NCI-H1105 (cell line): ENCODE measurements at regions not wholly inside any gene's neighbourhood (a gene's known extent, or its start where the extent isn't known, plus 50 kb on each side); places are given as distances from the start of the nearest gene placed in this dataset.
"Not testable (repeated sequence)": the region's sequence is repeated elsewhere in the genome, so short reads cannot be mapped to it uniquely, and the experiment has no call there.

Experiments used
- DNase-seq: peaks from one replicate; lab custom pipeline; 2025; lab: John Stamatoyannopoulos, UW

DNA sequence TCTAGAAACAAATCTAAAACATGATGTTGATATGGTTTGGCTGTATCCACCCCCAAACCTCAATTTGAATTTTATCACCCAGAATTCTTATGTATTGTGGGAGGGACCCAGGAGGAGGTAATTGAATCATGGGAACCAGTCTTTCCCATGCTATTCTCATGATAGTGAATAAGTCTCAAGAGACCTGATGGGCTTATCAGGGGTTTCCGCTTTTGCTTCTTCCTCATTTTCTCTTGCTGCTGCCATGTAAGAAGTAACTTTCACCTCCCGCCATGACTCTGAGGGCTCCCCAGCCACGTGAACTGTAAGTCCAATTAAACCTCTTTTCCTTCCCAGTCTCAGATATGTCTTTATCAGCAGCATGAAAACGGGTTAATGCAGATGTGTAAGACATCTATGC is 232.7 kb upstream of the ONECUT1 start:
- DNase-seq: no peak

DNA sequence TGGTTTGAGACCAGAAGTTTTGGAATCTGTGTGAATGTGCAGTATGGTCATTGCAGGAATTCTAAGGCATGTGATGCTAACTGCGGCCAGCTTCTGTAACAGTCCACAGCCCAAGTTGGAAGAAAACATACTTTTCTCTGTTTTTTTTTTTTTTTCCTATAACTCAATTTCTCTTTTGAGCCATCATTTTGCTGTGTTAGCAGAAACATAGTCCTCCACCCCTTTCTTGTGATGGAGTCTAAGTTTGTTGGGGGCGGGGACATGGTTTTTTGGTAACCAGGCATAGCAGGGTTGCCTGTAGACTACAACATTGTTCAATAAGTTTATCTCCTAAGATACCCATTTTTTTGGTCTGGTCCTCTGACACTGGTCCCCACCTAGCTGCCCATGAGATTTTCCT is 223.2 kb upstream of the ONECUT1 start:
- no peak for DNase-seq

DNA sequence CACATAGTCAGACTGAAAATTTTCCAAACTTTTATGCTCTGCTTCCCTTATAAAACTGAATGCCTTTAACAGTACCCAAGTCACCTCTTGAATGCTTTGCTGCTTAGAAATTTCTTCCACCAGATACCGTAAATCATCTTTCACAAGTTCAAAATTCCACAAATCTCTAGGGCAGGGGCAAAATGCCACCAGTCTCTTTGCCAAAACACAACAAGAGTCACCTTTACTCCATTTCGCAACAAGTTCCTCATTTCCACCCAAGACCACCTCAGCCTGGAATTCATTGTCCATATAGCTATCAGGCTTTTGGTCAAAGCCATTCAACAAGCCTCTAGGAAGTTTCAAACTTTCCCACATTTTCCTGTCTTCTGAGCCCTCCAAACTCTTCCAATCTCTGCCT is 221.6 kb upstream of the ONECUT1 start:
- not testable (repeated sequence) for DNase-seq

DNA sequence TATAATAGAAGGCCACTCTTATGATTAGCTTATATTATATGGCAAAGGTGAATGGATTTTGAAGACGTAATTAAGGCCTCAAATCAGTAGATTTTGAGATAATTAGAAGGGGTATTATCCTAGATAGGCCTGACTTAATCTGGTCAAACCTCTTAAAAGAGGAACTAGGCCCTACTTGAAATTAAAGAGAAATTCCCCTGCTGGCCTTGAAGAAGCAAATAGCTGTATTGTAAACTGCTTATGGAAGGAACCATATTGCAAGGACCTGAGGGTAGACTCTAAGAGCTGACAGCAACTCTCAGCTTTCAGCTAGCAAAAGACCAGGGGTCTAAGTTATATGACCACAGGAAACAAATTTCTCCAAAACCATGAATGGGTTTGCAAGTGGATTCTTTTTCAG is 219.0 kb upstream of the ONECUT1 start:
- DNase-seq: no peak

DNA sequence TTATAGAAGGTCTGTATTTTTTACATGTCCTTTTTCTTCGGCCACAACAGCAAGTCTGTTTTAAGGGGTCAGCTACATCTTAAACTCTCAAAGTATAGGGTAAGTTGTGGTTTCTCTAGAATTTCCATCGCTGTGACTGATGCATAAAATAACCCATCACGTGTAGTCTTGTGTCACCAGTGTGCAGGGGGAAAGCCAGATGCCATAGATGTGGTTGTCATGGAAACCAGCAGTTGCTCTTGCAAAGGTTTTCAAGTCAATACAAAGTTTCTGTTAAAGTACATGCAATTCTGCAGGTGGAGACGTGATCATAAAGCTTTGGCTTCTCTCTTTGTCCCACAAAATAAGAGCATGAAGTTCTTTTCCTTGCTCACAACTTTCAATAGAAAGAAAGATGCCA is 210.3 kb upstream of the ONECUT1 start:
- DNase-seq: no peak

DNA sequence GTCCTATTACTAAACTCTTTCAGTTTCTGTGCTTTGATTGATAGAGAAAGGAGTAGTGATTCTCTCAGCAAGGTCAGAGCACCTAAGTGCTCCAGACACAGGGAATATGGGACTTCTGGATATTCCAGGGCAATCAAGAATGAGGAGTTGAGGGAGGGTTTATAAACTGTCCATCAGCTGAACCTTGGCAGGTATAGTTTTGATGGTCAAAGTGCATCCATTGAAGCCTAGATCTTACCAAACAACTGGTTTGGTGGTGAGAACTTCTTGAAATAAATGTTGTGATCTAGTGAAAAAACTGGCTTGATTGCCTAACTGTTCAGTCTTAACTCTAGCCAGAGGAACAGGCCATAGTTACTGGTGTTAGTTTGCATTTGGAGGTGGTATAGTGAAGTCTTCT is 207.0 kb upstream of the ONECUT1 start:
- no peak for DNase-seq

DNA sequence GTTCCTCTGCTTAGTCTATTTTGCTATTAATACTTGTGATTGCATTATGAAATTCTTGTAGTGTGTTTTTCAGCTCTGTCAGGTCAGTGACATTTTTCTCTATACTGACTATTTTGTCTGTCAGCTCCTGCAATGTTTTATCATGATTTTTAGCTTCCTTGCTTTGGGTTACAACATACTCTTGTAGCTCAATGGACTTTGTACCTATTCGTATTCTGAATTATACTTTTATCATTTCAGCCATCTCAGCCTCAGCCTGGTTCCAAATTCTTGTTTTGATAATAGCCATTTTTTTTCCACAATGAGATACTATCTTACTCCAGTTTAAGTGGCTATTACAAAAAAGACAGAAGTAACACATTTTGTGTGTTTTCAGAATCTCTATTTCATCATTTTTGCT is 204.2 kb upstream of the ONECUT1 start:
- DNase-seq: no peak

DNA sequence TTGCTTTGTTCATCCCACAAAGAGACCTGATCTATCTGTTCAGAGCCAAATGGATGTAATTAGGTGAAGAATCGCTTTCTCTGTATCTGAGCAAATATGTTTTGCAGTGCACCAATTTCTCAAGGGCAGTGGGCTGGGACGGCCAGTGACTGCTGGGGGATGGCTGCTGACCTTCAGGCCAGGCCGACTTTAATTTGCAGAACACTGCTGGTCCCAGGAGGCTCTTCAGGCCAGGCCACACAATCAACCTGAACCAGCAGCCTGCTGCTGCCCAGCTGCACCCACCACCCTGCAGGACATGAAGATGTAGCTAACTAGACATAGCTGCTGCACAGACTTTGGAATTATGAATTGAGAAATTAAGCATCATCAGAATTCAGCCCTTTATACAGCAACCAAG is 194.4 kb upstream of the ONECUT1 start:
- no peak for DNase-seq

DNA sequence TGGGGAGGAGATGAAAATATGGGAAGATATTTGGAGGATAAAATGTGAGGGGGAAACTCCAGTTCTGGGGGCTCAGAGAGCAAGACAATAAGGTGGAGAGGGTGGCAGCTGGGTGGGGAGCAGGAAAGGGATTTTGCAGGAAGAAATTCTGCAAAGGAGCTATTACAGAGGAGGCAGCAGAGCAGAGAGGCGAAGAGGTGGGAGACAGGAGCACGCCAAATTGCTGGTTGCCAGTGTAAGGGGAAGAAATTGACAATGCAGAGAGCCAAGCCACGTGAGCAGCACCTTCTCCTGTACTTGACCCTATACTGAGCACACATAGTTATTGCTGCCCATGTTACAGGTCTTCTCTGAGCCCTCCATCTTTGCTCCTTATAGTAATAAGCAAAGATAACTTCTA is 190.3 kb upstream of the ONECUT1 start:
- DNase-seq: no peak

DNA sequence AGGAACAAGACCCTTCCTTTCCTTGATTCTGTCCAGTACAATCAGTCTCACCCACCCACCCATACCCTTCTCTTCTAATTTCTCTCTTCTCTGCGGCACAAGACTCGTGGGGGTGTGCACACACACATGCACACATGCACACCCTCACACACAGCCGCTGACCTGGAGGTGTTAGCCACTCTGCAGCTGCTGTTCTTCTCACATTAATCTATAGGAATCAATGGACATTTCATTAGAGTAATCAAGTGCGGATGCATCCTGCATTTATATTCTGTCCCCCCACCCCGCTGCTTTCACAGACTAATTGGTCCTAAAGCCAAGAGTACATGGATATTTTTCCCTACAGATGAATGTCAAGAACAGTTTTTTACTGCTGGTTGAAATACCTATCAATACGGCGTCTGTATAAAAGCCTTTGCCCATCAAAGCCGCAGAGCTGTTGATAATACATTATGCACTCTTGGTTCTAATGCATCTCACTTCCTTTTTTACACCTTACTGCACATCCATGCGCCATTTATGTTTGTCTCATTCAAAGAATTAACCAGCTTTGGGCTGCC is 186.5 kb upstream of the ONECUT1 start:
- no peak for DNase-seq

DNA sequence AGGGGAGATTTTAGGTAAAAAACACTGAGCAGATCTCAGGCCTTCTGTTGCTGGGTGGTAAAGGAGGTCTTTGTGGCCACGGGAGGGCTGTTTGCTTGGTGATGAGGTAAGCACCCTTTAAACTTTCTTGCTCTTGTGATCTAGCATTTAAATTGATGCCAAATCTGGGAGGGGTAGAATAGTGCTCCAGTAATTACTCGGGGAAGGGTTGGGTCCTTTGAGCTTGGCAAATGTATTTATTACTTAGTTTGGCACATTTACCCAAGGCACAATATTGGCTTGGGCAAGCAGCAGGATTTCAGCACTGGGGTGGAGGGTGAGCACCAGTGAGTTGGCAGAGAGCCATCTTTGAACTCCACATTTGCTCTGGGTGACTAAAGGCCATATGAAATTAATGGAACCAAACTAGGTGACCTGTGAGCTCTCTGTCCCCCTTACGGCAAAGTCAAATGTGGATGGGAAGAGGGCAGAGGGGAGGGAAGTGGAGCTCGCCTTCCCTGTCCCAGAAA is 185.9 kb upstream of the ONECUT1 start:
- DNase-seq: peak; percentile 21

DNA sequence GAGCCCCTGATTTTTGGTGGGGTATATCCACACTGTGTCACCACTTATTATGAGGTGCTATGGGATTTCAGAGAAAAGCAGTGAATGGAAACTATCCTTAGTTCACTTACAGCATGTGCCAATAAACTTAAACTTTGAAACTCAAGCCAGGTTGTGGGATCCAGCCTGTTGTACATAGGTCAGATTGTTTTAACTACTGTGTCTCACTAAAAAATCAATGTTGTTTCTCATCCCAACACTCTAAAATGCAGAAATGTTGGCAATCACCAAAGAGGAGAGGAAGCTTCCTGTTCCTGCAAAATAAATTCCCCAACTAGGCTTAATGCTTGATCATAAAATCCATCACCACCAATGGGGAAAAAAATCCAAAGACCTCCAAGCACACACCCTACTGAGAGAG is 173.7 kb upstream of the ONECUT1 start:
- no peak for DNase-seq

DNA sequence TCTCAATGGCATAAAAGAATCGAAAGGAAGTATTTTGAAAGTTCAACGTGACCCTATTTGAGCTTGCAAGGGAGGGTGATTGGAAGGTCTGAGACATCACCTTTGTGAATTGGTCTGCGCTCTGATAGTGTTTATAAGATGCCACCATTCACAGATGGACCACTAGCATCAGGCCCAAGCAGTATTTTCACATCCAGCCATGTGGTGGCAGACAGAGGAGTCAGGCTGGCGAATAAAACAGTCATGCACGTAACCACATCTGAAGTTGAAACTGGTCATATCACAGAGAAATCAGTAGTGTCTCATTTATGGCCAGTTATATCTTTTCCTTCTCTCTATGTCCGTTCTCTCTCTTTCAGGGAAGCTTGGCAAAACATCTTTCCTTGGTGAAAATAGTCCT is 170.1 kb upstream of the ONECUT1 start:
- DNase-seq: no peak

DNA sequence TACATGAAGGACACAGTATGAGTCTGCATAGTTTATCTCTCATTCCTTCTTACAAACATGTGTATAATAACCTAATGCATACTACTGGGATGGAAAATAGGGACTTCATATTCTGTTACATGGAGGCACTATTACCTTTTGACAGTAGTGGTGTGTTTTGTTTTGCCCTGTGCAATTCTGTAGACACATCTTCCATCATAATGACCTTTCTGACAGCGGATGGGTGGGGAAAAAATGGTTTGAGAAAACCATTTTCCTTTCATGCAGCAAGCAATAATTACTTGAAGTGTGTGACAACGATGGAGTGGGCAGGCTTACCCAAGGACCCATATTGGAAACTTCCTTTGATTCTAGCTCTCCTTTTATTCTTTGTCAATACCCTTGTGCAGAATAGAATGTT is 153.6 kb upstream of the ONECUT1 start:
- no peak for DNase-seq

DNA sequence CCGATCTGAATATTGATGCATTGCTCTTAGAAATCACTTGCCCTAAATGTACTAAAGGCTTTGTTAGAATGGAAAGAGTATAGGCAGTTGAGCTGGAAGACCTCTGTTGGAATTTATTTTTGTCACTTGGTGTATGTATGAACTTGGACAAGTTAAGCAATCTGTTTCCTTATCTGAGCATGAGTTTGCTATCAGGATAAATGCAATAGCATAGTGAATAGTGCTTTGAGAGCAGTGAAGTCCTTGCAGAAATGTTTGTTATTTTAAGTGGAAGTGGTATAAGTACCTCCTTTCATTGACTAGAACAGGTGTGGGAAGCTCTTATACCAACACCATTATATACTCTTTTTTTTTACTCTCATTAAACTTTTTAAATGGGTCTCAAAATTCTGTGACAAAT is 146.4 kb upstream of the ONECUT1 start:
- DNase-seq: no peak

DNA sequence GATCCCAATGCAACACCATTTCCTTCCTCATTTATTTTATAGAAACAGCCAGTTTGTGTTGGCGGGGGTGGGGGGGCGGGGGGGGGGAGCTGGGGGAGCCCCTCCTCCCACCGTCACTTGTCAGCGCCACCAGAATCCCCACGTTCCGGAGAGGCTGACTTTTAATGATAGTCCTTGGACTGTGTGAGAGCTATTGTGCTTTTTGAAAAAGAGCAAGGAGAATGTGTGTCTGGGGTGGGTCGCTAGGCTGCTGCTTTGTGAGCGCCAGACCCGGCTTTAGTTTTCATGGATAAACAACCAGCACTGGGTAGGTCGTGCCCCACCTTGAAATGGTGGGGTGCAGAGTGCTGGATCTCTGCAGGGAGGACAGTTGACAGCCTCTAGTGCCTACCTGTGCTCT is 135.0 kb upstream of the ONECUT1 start:
- no peak for DNase-seq

DNA sequence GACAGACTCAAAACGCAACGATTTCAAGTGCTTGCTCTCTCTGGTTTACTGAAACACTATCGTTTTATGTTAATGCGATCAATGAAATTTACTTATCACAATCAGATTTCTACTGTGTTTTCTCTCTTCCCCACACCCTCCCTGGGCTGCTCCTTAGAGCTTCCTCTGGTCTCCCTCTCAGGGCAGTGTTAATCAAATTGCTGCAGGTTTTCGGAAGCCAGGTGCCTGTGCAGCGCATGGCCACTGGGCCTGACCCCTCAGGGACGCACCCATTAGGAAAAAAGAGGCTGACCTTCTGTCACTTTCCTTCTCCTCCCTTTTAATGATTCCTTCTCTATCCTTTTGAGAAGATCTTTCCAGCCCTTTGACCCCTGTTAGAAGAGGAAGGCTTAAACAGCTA is 134.5 kb upstream of the ONECUT1 start:
- no peak for DNase-seq

DNA sequence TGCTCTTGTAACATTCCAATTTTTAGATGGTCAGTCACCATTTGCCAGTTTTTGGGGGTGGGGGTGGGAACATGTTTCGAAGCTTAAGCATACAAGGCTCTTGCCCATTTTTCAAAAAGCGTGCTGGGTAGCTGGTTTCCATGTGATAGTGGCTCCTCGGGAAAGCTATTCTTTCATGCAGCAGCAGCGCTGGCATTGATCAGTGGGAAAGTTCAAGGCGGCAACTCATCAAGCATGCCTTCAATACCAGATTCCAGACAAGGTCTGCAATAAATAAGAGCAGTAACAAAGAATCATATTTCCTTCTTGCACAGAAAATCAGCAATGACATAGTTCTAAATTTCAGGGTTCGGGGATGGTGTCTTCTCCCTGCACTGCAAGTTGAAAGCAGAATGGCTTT is 133.5 kb upstream of the ONECUT1 start:
- DNase-seq: no peak

DNA sequence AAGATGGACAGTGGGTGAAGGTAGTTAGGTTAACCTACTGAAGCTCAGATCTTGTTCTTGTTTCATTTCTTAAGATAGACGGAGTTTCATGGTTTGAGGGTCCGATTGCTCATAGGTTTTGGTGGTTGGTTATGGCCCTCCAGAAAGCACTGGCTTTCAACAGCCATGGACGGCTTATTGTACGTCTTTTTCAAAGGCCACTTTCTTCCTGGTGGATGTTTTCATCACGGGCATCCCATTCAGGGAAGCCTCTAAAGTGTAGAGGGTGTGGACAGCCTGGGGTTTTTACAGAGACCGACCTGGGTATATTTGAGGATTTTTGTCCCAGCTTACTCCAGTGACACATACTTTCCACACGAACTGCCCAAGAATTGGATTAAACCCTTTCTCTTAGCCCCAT is 132.7 kb upstream of the ONECUT1 start:
- DNase-seq: no peak

DNA sequence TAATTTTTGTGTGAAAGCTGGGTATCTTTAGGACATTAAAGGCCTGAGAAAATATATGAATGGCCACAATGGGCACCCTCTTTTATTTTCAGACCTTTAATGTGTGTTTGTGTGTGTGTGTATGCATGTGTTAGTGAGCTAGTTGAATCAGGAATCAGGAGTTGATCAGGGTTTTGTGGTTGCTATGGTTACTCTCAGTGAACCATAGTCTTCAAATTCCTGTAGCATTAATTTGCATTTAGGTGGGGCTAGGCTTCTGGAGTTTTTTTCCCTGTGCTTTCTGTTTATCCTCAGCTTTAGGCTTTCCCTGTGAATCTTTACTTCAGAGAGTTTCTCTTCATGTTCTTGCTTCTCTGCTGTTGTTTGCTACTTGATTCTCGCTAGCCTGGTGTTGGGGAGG is 122.0 kb upstream of the ONECUT1 start:
- DNase-seq: no peak

DNA sequence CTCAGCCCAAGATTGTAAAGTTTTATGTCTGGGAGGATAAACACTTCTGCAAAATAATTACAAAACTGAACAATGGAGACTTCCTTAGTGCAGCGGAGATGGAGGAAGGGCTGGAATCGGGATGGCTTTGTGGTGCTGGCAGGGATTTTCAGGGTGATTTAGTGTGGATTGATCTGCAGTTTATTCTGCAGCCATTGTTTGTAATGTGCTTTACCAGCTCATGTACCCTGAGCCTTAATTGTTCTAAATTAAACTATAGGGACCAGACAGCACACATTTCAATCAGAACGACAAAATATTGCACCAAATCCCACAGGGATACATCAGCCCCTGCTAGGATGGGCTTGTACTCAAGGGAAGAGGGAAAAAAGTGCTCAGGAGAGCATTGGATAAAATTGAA is 103.2 kb upstream of the ONECUT1 start:
- DNase-seq: no peak

DNA sequence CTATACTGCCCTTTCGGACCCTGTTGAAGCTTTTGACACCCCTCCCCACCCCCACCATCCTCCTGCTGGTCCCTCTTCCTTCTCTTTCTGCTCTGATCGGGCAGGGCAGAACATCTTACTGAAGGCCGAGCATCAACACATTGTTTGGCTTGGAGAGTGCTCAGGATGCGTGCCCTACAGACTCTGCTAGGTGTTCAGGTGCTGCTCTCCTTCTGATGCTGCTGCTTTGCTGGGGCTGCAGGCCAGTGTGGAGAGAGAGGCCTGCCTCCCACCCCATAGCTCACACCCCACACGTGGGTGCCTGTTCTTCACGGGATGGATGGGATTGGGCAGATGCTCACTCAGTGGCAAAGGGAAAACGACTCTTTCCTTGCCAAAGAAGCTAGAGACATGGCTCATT is 89.8 kb upstream of the ONECUT1 start:
- no peak for DNase-seq

DNA sequence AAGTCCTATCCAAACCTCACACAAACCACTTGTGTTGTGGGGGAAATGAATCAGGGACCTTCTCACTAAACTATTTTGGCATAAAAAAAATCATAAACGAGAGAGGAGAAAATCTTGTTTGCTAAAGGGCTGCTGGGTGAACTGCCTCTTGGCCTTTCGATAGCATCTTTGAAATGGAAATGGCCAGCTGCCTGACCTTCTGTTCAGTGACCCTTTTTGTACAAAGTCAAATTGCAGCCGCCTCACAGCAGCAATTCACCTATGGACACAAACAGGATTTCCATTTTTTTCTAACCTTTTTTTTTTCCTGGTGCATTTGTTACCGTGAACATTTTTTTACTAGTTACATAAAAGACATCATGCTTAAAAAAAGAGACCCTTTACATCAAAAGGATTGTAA is 89.0 kb upstream of the ONECUT1 start:
- DNase-seq: no peak

DNA sequence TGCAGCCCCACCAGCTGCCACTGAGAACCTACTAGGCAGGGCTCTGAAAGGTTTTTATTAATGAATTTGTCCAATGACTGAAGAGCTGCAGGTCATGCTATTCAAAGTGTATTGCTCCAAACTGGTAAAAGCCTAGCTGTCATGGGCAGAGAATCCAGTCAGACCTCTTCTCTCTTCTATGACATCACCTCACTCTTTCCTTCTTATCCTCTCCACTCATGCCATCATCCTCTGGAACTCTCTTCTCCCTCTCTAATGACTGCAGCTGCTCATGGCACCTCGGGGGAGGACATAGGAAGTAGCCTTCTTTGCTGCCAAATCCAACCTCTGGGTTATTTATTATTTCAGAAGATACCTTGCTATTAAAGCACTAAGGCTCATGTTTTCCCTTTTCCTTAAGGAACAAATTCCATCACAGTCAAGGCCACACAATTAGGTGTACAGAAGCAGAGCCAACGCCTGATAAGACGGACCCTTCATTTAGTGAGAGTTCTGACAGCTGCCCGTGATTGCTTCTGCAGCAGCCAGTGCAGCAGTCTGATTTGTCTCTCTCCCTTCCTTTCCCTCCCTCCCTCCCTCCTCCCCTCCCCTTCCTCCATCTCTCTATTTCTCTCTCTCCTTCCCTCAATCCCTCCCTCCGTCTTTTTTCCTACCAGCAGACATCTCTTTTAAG is 87.0 kb upstream of the ONECUT1 start:
- DNase-seq: no peak
